NOMO-1 treated with DMSO at 0.1 percent for 48 hours (cell line): ENCODE measurements at regions not wholly inside any gene's neighbourhood (a gene's known extent, or its start where the extent isn't known, plus 50 kb on each side); places are given as distances from the start of the nearest gene placed in this dataset.

Experiments
- DNase-seq: peaks from one replicate; lab custom pipeline; 2025; ENCODE audit not compliant: unreplicated experiment; lab: John Stamatoyannopoulos, UW

- DNase-seq = no peak
Observed at GRCh38 chr5:73339711-73340110, 108.9 kb downstream of the FOXD1 start.

GRCh38 chr5:73339051-73339575 lies 109.5 kb downstream of the FOXD1 start:
- no peak for DNase-seq

GRCh38 chr5:73338256-73339050 lies 110.1 kb downstream of the FOXD1 start:
- DNase-seq = no peak

- no peak for DNase-seq
Observed at GRCh38 chr5:73337586-73338255, 110.9 kb downstream of the FOXD1 start.

GRCh38 chr5:73336366-73336765 lies 112.2 kb downstream of the FOXD1 start:
- no peak for DNase-seq

- no peak for DNase-seq
Observed at GRCh38 chr5:73333944-73334703, 114.5 kb downstream of the FOXD1 start.

GRCh38 chr5:73330613-73331012 lies 118.0 kb downstream of the FOXD1 start:
- DNase-seq = no peak

- DNase-seq = peak; percentile 85
Observed at GRCh38 chr5:73328640-73329039, 119.9 kb downstream of the FOXD1 start.

GRCh38 chr5:73327908-73328455 lies 120.6 kb downstream of the FOXD1 start:
- DNase-seq = no peak

- no peak for DNase-seq
Observed at GRCh38 chr5:73325546-73325945, 123.0 kb downstream of the FOXD1 start.

GRCh38 chr5:73323466-73323865 lies 125.1 kb downstream of the FOXD1 start:
- DNase-seq = no peak

GRCh38 chr5:73322437-73323076 lies 126.0 kb downstream of the FOXD1 start:
- DNase-seq = no peak

- DNase-seq = no peak
Observed at GRCh38 chr5:73321757-73322436, 126.7 kb downstream of the FOXD1 start.

GRCh38 chr5:73319036-73319435 lies 129.5 kb downstream of the FOXD1 start:
- no peak for DNase-seq

GRCh38 chr5:73318308-73318719 lies 130.3 kb downstream of the FOXD1 start:
- DNase-seq = no peak

- no peak for DNase-seq
Observed at GRCh38 chr5:73317523-73317922, 131.1 kb downstream of the FOXD1 start.

GRCh38 chr5:73314395-73315257 lies 134.0 kb downstream of the FOXD1 start:
- DNase-seq = peak; percentile 82

GRCh38 chr5:73312872-73313510 lies 135.6 kb downstream of the FOXD1 start:
- DNase-seq = no peak
